SK-N-SH (cell line): ENCODE measurements at regions not wholly inside any gene's neighbourhood (a gene's known extent, or its start where the extent isn't known, plus 50 kb on each side); places are given as distances from the start of the nearest gene placed in this dataset.

Experiments used
- EZH2phosphoT487 ChIP-seq: fragments of 200-600 bp; sonication (generic); IDR thresholded peaks from 2 replicates; pipeline ENCODE4 v1.6.1; 2017; ENCODE audit warnings: low read depth, mixed run types, mild to moderate bottlenecking, antibody characterized with exemption, moderate library complexity, borderline replicate concordance
- FOXM1 ChIP-seq: IDR thresholded peaks from 2 replicates; pipeline ENCODE4 v1.4.0; 2012; ENCODE audit warnings: low read depth, mild to moderate bottlenecking
- POLR2AphosphoS5 ChIP-seq: IDR thresholded peaks from 2 replicates; pipeline ENCODE4 v1.6.1; 2012; ENCODE audit warnings: low read depth, low read length
- SMC3 ChIP-seq: IDR thresholded peaks from 2 replicates; pipeline ENCODE4 v1.6.1; 2012; ENCODE audit warnings: low read depth, low read length, improper control_type of control experiment
- TF ChIP-seq, protein P1 (sequence below): fragments of 200-600 bp; sonication (generic); IDR thresholded peaks from 2 replicates; pipeline ENCODE4 v1.6.1; 2017; ENCODE audit warnings: antibody characterized with exemption, mild to moderate bottlenecking, moderate library complexity

DNA sequence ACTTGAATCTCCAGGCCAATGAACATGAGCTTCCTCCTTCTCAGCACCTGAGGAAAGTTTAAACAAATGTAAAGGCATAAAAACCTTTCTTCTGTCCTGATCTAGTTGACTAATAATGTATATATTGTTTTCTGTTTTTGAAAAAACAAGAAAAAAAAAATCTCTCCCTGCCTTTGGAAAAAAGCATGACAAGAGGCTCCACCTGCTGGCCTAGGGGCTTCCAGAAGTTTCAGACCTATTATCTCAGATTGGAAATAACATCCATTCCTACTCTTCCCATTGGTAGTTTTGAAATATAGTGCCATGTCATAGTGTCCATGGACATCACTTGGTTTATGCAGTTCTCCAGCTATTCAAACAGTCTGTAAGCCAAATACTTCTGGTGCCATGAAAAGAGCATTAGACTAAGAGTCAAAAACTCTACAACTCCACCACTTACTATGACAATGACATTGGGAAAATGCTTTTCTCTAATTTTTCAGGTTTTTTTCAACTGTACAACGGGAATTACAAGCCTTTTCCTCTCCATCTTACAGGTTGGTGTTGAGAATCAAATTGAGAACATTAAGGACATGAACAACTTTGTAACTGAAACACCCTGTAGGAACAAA is 409.6 kb upstream of the MPDZ start:
- TF ChIP-seq POLR2AphosphoS5 (no peak), FOXM1 (no peak), SMC3 (peak; percentile 44), EZH2phosphoT487 (no peak)
- TF ChIP-seq, protein P1, sequence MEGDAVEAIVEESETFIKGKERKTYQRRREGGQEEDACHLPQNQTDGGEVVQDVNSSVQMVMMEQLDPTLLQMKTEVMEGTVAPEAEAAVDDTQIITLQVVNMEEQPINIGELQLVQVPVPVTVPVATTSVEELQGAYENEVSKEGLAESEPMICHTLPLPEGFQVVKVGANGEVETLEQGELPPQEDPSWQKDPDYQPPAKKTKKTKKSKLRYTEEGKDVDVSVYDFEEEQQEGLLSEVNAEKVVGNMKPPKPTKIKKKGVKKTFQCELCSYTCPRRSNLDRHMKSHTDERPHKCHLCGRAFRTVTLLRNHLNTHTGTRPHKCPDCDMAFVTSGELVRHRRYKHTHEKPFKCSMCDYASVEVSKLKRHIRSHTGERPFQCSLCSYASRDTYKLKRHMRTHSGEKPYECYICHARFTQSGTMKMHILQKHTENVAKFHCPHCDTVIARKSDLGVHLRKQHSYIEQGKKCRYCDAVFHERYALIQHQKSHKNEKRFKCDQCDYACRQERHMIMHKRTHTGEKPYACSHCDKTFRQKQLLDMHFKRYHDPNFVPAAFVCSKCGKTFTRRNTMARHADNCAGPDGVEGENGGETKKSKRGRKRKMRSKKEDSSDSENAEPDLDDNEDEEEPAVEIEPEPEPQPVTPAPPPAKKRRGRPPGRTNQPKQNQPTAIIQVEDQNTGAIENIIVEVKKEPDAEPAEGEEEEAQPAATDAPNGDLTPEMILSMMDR, result peak; percentile 40
